HG02588 (cell line): ENCODE measurements at regions not wholly inside any gene's neighbourhood (a gene's known extent, or its start where the extent isn't known, plus 50 kb on each side); places are given as distances from the start of the nearest gene placed in this dataset.

Experiments
- ATAC-seq: cut with Tn5 transposase; IDR thresholded peaks from one replicate; pipeline ENCODE4 v1.9.1; 2021; ENCODE audit warnings: mild to moderate bottlenecking, moderate library complexity; ENCODE audit not compliant: unreplicated experiment

DNA sequence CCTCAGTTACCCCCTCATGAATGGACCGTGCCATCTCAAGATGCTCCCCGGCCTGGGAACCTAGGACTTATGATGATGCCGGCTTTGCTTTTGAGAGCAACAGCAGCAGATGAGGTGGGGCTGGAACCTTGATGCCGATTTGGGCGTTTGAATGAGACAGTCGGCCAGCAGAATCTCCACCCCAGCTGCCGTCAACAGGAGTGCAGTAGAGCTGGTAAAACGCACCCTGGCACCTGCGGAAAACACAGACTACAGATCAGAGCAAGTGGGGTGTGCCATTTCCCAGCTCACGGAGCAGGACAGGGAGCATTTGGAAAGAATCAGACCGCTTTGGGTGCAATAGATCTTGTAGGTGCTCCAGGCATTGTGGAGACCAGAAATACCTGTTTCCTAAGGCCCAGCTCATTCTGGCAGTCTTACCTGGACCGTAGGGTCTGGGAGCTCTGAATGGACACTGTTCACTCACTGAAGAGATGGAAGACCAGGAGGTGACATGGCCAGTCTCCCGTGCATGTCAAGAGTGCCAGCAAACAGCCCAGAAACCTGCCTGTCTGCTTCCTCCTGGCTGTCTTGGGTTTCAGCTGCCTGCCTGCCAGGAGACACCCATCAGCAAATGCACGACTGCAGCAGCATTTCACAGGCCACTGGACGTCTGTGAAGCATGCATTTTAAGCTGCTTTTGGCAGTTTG lies 317.7 kb upstream of the IRX4 start:
- ATAC-seq = no peak

DNA sequence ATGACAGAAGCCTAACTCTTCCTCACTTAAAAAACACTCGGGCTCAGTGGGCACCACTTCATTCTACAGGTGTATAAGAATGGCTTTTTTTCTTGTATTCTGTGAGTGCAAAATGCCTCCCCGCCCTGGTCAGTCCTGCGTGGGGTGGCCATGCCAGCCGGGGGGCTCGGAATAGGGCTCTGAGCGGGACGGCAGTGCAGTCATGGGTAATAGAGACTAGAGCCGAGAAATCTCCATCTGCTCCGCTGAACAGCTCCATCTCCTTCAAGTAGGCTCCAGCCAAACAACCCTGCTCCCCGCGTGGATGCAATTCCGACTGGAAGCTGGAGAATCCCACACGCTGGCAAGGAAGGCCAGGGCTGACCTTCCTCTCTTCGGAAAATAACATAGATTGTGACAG lies 317.0 kb upstream of the IRX4 start:
- ATAC-seq = no peak

DNA sequence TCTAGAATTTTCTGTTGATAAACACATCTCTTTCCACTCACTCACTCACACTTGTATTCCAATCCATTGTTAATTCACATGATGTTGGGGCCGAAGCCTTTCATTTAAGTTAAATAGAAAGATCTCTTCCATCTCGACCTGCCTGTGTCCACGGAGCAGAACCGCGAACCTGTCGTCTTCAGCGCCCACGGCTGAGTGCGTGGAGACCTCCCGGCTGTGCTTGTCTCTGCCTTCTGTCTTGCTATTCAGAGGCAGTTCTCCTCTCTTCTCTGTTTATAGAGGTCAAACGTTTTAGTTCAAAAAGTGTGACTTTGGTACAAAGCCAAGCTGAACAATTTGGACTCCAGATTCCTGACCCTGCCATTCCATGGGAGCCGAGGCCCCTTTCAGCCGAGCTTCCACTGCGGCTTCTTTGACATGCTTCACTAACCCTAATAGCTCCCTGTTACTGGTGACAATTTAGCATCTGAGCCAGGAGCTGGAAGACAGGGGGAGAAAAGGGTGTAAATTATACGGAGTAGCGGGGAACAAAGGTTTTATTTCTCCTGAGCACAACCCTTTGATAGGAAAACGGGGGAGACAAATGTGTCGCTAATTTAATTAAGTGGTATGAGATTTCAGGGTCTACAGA lies 314.4 kb upstream of the IRX4 start:
- no peak for ATAC-seq

DNA sequence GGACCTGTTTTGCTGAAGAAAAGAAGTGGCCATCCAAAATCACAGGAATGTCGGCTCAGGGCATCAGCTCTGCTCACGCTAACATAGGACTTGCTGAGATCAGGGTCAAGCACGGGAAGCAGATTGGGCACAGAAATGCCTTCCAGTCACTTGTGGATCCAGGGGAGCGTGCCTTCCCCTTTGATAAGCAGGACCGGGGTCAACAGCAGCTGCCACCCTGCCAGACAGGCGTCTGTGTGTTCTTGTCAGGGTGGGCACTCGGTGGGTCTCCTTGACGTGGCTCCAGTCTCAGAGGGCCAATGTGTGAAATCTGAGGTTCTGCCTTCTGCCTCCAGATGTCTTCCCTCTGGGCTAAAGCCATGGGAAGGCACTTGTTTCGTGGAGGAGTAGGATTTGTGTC lies 313.7 kb upstream of the IRX4 start:
- ATAC-seq = no peak

DNA sequence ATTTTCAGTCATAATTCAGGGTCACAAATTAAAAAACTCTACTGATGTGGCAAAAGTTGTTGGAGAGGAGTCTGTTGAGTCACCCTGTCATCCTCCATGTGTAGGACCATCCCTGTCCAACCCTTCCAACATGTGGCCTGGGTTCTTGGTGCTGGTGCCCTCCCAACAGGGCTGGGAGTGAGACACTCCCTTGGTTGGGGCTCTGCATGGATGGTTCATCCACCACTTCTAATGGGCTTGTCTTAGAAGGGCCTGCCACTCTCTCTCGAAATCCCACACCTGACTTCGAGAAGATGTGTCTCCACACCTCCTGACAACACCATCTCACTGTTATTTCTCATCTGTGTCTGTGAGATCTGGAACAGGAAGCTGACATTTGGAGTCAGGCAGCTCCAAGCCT lies 312.2 kb upstream of the IRX4 start:
- ATAC-seq = no peak

DNA sequence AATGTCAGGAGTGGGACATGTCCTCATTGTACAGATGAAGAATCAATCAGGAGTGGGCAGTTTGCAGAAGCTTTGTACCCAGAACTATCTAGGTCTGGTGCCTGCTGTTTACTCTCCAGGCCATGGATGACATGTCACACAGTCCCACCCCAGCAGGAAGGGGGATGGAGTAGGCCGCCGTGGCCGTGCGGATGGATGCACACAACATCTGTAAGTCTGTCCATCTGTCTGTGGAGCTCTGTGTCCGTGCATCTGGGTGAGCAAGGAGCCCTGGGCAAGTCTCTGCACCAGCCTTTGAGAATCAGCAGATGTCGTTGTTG lies 311.5 kb upstream of the IRX4 start:
- no peak for ATAC-seq

DNA sequence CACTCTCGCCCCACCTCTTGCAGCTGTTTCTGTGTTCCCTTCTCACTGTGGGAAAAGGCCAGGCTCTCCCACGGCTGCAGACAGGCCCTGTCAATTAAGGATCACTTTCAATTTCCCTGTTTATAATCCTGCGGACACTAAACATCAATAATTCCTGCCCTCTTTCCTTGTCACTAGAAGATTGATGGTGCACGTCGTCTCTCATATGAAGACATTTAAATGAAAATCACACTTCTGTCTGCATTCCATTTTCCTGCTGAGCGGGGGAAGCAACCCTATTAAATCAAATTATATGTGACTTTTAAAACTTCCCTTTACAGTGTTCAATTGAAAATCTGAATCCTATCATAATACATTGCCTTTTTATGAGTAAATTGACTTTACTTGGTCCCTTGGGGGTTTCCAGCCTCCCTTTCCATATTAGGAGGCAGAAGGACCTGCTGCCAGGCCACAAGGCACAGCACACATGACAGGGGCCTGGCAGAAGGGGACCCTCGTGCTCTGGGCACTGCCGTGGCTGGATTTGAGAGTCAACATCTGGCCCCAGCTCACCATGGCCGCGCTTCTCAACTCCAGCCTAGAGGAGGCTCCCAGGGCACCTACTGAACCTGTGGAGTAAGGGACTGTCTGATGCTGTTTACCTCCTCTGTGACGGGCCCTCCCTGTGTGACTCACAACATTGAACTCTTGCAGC lies 311.0 kb upstream of the IRX4 start:
- no peak for ATAC-seq

DNA sequence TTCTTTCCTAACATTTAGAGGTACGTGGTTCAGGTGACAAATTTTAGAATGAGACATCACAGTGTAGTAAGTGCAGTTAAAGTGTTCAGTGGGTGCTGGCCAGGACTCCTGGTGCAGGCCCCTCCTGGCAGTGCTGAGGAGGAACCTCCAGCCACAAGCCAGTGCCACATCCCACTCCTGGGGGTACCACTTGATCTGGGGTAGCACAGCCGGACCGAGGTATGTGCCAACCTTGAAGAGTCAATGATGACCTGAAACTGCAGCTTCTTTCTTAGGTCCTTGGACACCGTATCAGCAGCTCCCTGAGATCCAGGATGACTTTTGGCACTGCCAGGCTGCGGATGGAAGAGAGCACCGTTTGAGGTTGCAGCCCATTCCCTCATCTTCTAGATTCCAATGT lies 310.4 kb upstream of the IRX4 start:
- ATAC-seq = no peak

DNA sequence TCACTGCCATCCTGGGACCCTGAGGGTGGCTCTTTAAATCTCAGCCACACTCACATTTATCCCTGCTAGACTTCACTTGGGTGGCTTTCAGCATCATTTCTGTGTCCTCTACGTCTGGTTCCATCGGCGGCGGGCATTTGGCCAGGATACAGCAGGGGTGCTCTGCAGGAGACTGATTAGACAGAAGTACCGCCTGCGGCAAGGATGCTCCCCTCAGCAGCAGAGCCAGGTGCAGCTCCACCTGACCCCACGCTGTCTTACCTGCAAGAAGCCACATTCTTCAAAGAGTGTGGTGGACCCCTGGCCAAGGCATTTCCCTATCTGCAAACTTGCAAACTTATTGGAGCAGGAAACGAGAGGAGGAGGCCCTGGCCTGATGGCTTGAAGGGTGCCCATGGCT lies 309.8 kb upstream of the IRX4 start:
- no peak for ATAC-seq

DNA sequence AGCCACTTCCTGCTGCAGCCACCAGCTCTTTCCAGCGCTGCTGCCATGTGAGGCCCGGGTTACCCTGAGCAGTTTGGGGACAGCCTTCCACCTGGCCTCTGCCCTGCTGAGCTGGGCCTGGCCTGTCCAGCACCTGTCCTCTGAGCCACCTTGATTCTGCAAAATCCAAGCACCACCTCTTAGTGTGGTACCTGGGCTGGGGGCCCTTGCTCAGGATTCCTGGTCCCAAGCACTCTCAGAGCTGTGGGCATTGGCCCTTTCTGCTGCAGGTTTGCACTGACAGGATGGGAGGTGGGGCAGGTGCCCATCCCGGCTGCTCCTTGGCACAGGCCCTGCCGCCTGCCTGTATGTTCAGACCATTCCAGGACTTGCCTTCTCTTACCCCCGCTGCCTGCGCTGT lies 309.2 kb upstream of the IRX4 start:
- ATAC-seq = no peak

DNA sequence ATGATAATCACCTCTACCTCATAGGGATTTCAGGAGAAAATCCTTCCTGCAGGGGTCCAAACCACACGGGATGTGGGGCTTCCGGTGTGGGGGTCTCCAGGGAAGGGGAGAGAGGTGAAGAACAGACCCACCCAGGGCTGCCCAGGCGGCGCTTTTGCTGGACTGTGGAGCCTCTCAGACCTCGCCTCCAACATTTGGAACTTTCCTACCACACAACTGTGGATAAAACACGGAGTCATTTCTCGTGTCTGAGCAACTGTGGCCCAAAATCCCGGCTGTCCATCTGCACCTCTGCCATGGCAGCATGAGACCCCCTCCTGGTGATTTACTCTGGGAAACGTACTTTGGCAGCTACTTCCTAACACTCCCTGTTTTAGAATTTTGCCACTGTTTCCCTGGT lies 307.8 kb upstream of the IRX4 start:
- no peak for ATAC-seq

DNA sequence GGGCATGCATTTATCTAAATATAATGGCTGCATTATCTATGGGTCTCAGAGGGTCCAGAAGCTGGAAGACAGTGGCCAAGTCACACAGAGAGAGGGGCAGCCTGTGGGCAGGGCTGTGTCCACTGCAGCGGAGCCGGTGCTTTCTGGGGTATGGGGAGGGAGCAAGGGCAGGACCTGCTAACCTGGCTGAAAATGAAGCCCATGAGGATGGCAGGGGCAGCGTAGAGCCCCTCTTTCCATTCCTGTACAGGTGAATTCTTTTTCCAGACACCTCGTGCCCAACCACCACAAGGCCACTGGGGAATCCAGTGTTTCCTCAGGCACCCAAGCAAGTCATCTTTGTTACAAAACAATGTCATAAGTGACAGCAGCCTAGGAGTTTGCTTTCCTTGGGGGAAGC lies 305.9 kb upstream of the IRX4 start:
- ATAC-seq = no peak

DNA sequence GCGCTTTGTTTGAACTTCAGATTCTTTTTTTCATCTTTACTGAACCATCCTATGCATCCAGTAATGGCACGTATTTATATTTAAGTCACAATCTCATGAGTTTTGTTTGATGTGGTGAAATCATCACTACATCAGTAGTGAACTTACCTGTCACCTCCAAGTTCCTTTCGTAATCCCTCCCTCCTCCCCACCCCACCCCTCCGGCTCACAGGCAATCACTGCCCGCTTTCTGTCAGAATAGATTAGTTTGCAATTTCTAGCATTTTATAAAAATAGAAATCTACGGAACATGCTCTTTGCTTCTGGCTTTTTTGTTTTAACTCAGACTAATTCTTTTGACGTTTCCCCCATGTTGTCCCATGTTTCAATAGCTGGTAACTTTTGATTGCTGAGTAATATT lies 305.4 kb upstream of the IRX4 start:
- no peak for ATAC-seq

DNA sequence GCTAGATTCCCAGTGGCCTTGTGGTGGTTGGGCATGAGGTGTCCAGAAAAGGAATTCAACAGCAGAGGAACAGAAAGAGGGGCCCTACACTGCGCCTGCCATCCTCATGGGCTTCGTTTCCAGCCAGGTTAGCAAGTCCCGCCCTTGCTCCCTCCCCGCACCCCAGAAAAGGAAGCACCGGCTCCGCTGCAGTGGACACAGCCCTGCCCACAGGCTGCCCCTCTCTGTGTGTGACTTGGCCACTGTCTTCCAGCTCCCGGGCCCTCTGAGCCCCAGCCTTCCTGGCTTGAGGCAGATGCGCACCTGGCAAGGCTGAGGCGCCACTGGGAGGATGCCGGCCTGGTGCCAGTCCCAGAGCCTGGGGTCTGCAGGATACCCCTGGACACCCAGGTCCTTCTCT lies 305.0 kb upstream of the IRX4 start:
- ATAC-seq = no peak

DNA sequence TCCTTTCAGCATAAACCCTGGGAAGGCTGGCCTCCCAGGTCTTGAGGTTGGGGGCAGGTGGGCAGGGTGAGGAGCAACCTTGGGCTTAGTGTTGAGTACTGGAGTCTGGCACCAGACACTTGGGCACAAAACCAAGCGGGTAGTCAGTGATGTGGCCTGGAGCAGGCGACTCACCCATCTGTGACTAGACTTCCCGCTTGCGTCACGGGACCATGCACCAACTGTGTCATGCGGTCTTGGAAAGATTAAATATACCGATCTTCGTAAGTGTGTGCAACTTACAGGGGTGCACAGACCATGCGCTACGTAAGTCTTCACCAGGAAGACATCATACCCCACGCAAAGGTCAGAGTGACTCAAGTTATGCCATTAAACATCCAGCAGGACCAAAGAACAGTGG lies 304.4 kb upstream of the IRX4 start:
- ATAC-seq = no peak

DNA sequence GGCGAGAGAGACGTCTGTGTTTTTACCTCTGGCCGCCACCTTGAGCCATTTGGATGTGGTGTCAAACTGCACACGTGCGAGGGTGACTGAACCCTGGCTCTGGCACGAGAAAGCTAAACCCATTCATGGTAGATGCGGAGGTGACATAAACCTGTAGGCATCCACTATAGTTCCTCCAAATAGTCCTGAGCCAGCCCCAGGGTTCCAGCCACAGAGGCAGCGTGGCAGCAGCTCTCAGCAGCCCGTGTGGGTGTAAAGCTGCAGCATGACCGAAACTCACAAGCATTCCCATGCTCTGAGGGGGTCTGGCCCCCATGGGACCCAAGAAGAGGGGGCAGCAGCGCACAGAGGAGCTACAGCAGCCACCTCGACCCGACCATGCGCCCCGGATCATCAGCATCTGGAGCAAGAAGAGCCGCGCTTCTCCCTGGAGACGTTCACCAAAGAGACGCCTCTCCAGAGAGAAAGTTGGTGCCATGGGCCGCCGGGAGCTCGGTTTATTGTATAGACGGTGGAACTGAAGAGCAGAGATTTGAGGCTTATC lies 303.8 kb upstream of the IRX4 start:
- no peak for ATAC-seq

DNA sequence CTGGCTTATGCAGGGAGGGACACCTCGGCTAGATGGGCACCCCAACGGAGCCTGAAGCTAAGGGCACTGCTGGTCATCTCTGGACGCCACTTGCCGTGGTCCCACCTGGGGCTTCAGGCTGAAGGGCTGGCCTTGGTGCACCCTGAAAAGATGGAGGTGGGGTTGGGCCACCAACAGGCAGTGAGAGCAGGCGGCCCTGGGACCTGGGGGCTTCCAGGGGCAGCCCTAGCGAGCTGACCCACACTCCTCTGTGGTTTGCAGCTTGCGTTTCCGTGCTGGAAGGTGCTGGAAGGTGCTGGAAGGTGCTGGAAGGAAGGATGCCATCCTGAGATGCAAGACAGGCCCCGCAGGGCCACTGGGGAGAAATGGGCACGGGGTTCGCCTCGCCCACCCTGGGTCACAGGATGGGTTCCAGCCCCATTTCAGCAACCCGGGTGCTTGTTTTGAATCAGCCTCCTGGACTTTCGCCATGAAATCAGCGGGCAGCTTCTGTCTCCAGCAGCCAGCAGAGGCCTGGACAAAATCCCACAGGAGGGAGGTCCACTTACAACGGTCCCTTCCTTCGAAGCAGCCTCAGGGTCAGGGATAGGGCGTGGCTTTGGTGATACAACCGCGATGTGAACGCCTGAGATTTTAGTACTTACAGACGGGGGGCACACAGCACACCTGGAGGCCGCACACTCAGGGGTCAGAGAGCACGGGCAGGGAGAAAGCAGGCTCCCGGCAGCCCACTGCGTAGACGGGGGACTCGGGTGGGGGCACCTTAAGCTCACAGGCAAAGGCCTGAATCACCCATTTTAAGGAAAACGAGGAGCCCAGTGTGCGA lies 303.1 kb upstream of the IRX4 start:
- ATAC-seq = no peak

DNA sequence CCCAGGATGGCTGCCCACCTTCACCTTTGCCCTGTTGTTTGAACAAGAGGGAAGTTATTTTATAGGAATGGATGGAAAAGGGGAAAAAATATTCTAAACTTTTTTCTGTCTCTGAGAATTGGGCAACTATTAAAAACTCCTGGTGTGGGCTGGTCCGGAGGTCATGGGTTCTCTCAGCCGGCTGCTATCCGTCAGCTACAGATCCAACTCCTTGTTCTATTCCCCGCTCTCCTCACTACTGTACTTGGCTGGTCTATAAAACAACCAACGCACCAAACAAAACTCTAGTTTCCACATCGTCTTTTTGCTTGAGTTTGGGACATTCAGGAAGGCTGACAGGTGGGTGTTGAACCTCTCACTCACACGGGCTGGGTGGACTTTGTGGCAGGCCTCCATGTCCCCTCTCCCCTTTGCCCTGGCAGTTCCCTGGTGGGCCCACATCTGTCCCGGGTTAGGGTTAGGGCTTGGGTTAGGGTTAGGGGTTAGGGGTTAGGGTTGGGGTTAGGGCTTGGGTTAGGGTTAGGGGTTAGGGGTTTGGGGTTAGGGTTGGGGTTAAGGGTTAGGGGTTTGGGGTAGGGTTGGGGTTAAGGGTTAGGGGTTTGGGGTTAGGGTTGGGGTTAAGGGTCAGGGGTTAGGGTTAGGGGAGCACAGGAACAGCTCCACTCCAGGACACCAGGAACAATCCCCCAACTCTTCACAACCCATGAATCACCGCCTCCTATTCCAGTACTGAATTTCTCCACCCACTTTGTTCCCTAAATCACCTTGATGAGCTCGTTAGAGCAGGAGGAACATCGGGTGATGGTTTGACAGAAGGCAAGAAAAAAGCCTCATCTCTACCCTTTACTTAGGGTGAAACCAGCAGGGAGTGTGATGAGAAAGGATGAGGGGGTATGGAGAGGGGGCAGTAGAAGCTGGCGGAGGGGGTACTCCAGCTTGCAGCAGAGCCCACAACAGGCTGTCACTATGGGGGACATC lies 302.1 kb upstream of the IRX4 start:
- no peak for ATAC-seq

DNA sequence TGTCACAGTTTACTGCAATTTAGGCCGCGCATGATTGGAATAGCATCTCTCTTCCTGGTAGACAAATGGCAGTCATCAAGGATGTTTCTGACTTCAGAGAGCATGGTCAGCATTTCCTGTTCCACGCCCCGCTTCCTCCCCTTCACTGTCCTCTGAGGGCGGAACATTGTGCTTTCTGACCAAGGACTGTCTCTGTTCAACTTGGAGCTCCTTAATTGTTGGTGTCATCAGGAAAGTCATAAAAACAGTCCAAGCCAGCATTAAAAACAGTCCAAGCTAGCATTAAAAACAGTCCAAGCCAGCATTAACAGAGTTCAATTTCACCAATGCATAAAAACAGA lies 301.3 kb upstream of the IRX4 start:
- no peak for ATAC-seq
